ENCODE measurements at regions not wholly inside any gene's neighbourhood (a gene's known extent, or its start where the extent isn't known, plus 50 kb on each side); places are given as distances from the start of the nearest gene placed in this dataset.

GRCh38 chr4:155591738-155592143 lies 74.9 kb upstream of the GUCY1A1 start:
- DNase-seq (ENCODE audit: low read depth): no peak
- Histone ChIP-seq H3K36me3 (ENCODE audit: control insufficient read depth, insufficient read depth, low read length) (no peaks in the 10 kb centered on the region), H3K4me3 (ENCODE audit: low read depth, low read length) (no peak overlapping the region), H3K27me3 (ENCODE audit: control insufficient read depth, insufficient read depth, low read length) (no peaks in the 10 kb centered on the region)
- TF ChIP-seq, protein P1, sequence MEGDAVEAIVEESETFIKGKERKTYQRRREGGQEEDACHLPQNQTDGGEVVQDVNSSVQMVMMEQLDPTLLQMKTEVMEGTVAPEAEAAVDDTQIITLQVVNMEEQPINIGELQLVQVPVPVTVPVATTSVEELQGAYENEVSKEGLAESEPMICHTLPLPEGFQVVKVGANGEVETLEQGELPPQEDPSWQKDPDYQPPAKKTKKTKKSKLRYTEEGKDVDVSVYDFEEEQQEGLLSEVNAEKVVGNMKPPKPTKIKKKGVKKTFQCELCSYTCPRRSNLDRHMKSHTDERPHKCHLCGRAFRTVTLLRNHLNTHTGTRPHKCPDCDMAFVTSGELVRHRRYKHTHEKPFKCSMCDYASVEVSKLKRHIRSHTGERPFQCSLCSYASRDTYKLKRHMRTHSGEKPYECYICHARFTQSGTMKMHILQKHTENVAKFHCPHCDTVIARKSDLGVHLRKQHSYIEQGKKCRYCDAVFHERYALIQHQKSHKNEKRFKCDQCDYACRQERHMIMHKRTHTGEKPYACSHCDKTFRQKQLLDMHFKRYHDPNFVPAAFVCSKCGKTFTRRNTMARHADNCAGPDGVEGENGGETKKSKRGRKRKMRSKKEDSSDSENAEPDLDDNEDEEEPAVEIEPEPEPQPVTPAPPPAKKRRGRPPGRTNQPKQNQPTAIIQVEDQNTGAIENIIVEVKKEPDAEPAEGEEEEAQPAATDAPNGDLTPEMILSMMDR (IDR thresholded peaks at IDR 0.05; ENCODE audit: insufficient read depth, low read length, poor library complexity, severe bottlenecking): no peak

- no peaks in the 10 kb centered on the region for H3K27me3 ChIP-seq (ENCODE audit: control insufficient read depth, insufficient read depth, low read length)
- no peak for DNase-seq (ENCODE audit: low read depth)
These were observed 75.7 kb upstream of the GUCY1A1 start for GRCh38 chr4:155590796-155591585.

DNA sequence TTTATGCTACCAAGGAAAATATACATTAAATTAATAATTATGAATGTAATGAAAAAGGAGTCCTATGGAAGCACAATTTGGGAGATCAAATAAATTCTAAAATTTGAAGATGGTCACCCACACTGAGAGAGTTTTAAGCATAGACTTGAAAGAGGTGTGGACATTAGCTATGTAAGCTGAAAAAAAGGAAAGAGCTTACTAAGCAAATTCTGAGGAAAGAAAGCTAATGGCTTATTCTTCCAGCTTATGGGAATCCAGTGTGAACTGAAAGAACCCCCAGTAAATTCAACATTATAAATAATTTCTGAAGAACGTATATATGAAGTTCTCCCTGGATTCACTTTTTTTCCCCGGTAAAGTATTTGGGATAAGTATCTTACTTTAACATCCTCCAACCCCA lies 78.2 kb upstream of the GUCY1A1 start:
- Histone ChIP-seq H3K36me3 (ENCODE audit: control insufficient read depth, insufficient read depth, low read length) (no peaks in the 10 kb centered on the region), H3K4me3 (ENCODE audit: low read depth, low read length) (no peak overlapping the region), H3K27me3 (ENCODE audit: control insufficient read depth, insufficient read depth, low read length) (no peaks in the 10 kb centered on the region)
- TF ChIP-seq, protein P1 (IDR thresholded peaks at IDR 0.05; ENCODE audit: insufficient read depth, low read length, poor library complexity, severe bottlenecking): no peak
- no peak for DNase-seq (ENCODE audit: low read depth)

More at GRCh38 chr4:155590796-155591585, 75.7 kb upstream of the GUCY1A1 start:
- no peaks in the 10 kb centered on the region for H3K36me3 ChIP-seq (ENCODE audit: control insufficient read depth, insufficient read depth, low read length)
- TF ChIP-seq, protein P1 (IDR thresholded peaks at IDR 0.05; ENCODE audit: insufficient read depth, low read length, poor library complexity, severe bottlenecking): no peak
- H3K4me3 ChIP-seq (ENCODE audit: low read depth, low read length): no peak overlapping the region

DNA sequence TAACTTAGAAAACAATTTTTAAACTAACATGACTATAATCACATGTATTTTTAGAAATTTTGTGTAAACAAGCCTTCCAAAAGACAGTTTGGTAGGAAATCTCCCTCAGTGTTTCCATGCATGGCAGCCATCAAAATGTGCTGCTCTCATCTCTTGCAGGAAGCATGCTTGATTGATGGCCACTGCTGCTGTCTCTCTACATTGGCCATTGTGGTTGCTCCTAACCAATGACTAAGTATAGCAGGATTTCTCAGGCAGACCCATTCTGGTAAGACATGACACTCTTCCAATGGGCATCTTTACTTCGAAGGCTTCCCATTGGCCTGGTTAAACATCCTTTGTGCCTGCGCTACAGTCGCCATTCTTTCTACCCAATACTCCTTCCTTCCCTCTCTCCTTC lies 78.9 kb upstream of the GUCY1A1 start:
- TF ChIP-seq, protein P1 (IDR thresholded peaks at IDR 0.05; ENCODE audit: insufficient read depth, low read length, poor library complexity, severe bottlenecking): no peak
- no peak for DNase-seq (ENCODE audit: low read depth)
- Histone ChIP-seq H3K27me3 (ENCODE audit: control insufficient read depth, insufficient read depth, low read length) (no peaks in the 10 kb centered on the region), H3K4me3 (ENCODE audit: low read depth, low read length) (no peak overlapping the region), H3K36me3 (ENCODE audit: control insufficient read depth, insufficient read depth, low read length) (no peaks in the 10 kb centered on the region)

- no peaks in the 10 kb centered on the region for H3K27me3 ChIP-seq (ENCODE audit: control insufficient read depth, insufficient read depth, low read length)
- no peak overlapping the region for H3K4me3 ChIP-seq (ENCODE audit: low read depth, low read length)
- peak; percentile 35 for DNase-seq (ENCODE audit: low read depth)
- H3K36me3 ChIP-seq (ENCODE audit: control insufficient read depth, insufficient read depth, low read length): no peaks in the 10 kb centered on the region
- TF ChIP-seq, protein P1 (IDR thresholded peaks at IDR 0.05; ENCODE audit: insufficient read depth, low read length, poor library complexity, severe bottlenecking): no peak
These were observed 83.6 kb upstream of the GUCY1A1 start for GRCh38 chr4:155582971-155583437.

GRCh38 chr4:155582041-155582440 lies 84.6 kb upstream of the GUCY1A1 start:
- Histone ChIP-seq H3K4me3 (ENCODE audit: low read depth, low read length) (no peak overlapping the region), H3K27me3 (ENCODE audit: control insufficient read depth, insufficient read depth, low read length) (no peaks in the 10 kb centered on the region), H3K36me3 (ENCODE audit: control insufficient read depth, insufficient read depth, low read length) (no peaks in the 10 kb centered on the region)
- TF ChIP-seq, protein P1 (IDR thresholded peaks at IDR 0.05; ENCODE audit: insufficient read depth, low read length, poor library complexity, severe bottlenecking): no peak
- DNase-seq (ENCODE audit: low read depth): no peak

All from kidney epithelial cell (primary cell).